Stimulated activated naive CD8-positive, alpha-beta T cell treated with anti-CD3 and anti-CD28 coated beads, Interleukin-15, Interleukin-2, amounts not matched to agents 100 U/mL and 50 U/mL, for 24 hours (primary cell): ENCODE measurements at regions not wholly inside any gene's neighbourhood (a gene's known extent, or its start where the extent isn't known, plus 50 kb on each side); places are given as distances from the start of the nearest gene placed in this dataset.

ENCODE experiments used
- ATAC-seq: fragments of 150-1000 bp; cut with Tn5 transposase; one replicate; pipeline ENCODE4 v1.10.0; 2021
- DNase-seq: peaks from one replicate; pipeline ENCODE4 v3.0.0; 2021

- DNase-seq (no peak), ATAC-seq (no peak)
Measured at GRCh38 chr7:41237956-41238355, 464.9 kb downstream of the INHBA start.

DNA sequence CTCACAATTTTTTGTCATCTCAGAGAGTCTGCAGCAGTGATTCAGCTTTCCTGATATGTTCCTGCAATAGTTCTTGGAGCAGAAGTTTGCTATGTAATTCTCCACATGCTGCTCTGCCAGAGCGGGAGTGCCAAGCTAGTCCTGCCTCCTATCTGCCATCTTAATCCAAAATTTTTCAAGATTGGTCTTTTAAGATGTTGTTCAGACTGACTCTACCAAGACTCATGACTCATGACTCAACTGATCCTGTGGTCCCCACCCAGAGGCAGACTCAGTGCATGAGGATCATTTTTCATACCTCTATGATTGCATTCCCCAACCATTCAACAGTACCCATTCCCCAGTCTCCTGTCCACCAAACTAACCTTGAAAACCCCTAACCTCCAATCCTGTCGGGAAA lies 470.8 kb downstream of the INHBA start:
- ATAC-seq, result no peak
- DNase-seq, result no peak

DNA sequence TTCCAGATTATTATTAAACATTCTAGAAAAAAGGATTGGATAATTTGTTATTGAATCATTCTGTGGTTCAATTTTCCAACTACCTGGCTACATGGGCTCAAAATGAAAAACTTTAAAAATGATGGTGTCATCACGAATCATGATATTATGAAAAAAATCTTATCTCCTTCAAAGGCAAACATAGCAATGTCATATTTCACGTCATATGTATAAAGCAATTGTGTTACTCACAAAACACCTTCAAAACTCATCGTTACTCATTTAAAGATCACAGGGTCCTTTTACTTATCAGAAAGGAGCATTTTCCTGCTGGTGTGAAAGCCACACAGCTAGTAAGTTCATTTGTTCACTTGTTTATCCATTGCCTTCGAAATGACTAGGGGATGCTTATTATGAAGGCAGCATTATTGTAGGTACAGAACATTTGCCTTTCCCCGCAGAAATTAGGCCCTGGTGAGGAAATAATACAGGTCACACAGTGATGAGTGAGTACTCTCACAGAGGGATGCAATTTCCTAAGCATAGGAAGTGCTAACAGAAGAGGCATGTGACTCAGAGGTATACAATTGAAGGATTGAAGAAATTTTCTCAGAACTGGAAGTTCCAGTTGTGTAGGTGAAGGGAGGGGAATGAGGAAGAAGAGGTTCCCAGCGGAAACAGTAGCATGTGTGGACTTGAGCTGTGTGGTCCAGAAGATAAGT lies 478.7 kb downstream of the INHBA start:
- DNase-seq (no peak), ATAC-seq (no peak)

DNA sequence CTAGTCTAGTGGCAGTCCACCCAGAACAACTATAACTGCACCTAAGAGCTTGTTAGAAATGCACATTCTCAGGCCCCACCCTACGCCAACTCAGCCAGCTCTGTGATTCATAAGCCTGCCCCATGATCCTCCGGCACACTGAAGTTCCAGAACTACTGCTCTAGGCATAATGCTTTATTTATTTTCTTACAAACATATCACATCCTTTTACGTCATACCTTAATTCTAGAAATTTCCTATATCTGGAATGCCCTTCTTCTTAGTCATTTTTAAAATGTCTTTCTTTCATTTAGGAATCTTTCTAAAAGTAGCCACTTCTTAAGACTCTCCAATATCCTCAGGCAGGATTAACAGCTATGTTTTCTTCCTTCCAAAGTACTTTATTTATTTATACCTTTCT lies 480.1 kb downstream of the INHBA start:
- ATAC-seq (no peak), DNase-seq (no peak)

DNA sequence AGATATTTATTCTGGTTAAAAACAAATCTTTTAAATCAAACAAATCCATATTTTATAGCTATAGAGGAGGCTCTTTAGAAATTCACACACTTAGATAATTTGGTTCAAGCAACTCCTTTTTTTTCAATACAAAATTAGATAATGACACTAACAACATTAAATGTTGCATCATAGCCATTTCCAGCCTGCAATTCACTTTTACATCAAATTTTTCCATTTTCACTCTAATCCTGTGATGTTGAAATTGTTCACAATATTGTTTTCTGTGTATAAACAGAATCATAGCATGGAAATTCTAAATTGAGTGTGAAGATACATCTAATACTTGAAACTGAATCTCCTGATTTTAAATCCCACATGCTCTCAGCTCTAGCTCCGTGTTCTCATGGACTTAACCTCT lies 482.6 kb downstream of the INHBA start:
- no peak for ATAC-seq

DNA sequence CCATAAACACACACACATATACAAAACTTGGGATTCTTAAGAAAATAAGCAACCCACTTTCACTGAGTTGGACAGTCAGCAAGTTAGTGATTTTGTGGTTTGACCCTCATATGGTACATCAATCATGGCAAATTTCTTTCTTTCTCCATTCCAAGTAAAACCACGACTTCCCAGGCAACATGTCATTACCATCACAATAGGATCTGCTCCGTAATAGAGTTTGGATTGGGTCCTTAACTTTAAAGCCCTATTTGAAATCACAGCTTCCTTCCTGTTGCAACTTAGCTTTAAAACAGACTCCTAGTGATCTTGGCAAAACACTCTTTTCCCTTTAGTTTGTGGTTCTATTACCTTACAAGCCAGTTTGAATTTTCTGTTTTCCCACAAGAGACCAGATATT lies 483.6 kb downstream of the INHBA start:
- ATAC-seq (no peak), DNase-seq (no peak)

More for the DNA sequence above, 482.6 kb downstream of the INHBA start:
- DNase-seq, result no peak

- no peak for DNase-seq
- ATAC-seq, result no peak
Measured at GRCh38 chr7:41217306-41217705, 485.6 kb downstream of the INHBA start.

- DNase-seq, result no peak
- ATAC-seq, result no peak
Measured at GRCh38 chr7:41207141-41207540, 495.7 kb downstream of the INHBA start.

GRCh38 chr7:41206267-41206666 lies 496.6 kb downstream of the INHBA start:
- DNase-seq (no peak), ATAC-seq (no peak)

- DNase-seq (no peak), ATAC-seq (no peak)
Measured at GRCh38 chr7:41205600-41205999, 497.3 kb downstream of the INHBA start.

- no peak for DNase-seq
- no peak for ATAC-seq
Measured at GRCh38 chr7:41203542-41203941, 499.3 kb downstream of the INHBA start.

- DNase-seq (no peak), ATAC-seq (no peak)
Measured at GRCh38 chr7:41201021-41201420, 501.9 kb downstream of the INHBA start.

- ATAC-seq (no peak), DNase-seq (no peak)
Measured at GRCh38 chr7:41199136-41199535, 503.8 kb downstream of the INHBA start.

- ATAC-seq (no peak), DNase-seq (no peak)
Measured at GRCh38 chr7:41198502-41198901, 504.4 kb downstream of the INHBA start.

- DNase-seq (no peak), ATAC-seq (no peak)
Measured at GRCh38 chr7:41197769-41198168, 505.1 kb downstream of the INHBA start.

DNA sequence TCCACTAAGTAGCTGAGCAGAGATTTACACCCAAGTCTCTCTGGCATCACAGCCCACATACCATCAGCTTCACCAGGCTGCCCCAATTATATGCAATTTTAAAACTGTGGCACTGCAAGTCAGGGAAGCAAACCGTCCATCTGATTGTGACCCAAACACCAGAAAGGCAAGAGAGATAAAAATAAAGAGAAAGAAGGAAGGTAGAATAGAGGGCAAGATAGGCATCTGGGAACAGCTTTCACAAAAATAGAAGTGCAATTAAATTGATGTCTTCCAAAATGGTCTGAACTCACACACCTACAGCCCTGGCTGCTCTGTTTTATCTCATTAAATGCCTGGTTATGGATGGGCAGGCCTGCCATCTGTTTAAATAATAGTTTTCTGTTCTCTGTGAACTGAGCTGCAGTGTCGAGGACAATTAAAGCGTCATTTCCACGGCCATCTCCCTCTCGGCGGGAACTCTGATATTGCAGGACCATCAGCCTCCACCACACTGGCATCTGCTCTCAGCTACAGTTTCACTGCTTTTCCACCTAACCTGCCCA lies 509.1 kb downstream of the INHBA start:
- DNase-seq (no peak), ATAC-seq (no peak)

DNA sequence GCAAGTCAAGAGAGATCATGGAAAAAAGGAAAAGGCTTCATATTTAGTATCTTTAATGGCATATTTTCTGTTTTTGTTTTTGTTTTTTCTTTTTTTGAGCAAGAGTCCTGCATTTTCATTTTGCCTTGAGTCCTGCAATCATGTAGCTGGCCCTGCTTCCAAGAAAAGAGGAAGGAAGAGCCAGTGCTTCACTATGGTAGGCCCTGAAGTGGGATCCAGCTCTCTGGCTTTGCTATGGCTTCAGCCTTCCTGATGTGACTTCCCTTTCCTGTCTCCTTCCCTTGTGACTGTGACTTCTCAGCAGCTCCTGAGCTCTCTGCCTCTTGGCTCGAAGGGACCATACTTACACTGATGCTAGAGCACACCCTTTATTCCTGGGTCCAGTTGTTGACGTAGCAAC lies 512.3 kb downstream of the INHBA start:
- DNase-seq (no peak), ATAC-seq (no peak)

- no peak for DNase-seq
- ATAC-seq, result no peak
Measured at GRCh38 chr7:41189866-41190265, 513.0 kb downstream of the INHBA start.

- DNase-seq (no peak), ATAC-seq (no peak)
Measured at GRCh38 chr7:41188163-41189130, 514.4 kb downstream of the INHBA start.

GRCh38 chr7:41187322-41187721 lies 515.6 kb downstream of the INHBA start:
- ATAC-seq, result no peak

GRCh38 chr7:41185851-41186250 lies 517.0 kb downstream of the INHBA start:
- DNase-seq (no peak), ATAC-seq (no peak)

More at GRCh38 chr7:41187322-41187721, 515.6 kb downstream of the INHBA start:
- DNase-seq, result no peak

- ATAC-seq (no peak), DNase-seq (no peak)
Measured at GRCh38 chr7:41183741-41184140, 519.1 kb downstream of the INHBA start.

- DNase-seq (no peak), ATAC-seq (no peak)
Measured at GRCh38 chr7:41182782-41183181, 520.1 kb downstream of the INHBA start.
